ENCODE measurements at regions not wholly inside any gene's neighbourhood (a gene's known extent, or its start where the extent isn't known, plus 50 kb on each side); places are given as distances from the start of the nearest gene placed in this dataset.

DNA sequence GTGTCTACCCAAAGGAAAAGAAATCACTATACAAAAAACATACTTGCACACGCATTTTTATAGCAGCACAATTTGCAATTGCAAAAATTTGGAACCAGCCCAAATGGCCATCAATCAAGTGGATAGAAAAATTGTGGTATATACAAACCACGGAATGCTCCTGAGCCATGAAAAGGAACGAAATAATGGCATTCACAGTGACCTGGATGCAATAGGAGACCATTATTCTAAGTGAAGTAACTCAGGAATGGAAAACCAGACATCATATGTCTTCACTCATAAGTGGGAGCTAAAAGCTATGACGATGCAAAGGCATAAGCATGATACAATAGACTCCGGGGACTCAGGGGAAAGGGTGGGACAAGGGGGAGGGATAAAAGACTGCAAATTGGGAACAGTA lies 78.4 kb downstream of the ENC1 start:
- TF ChIP-seq, protein P1, sequence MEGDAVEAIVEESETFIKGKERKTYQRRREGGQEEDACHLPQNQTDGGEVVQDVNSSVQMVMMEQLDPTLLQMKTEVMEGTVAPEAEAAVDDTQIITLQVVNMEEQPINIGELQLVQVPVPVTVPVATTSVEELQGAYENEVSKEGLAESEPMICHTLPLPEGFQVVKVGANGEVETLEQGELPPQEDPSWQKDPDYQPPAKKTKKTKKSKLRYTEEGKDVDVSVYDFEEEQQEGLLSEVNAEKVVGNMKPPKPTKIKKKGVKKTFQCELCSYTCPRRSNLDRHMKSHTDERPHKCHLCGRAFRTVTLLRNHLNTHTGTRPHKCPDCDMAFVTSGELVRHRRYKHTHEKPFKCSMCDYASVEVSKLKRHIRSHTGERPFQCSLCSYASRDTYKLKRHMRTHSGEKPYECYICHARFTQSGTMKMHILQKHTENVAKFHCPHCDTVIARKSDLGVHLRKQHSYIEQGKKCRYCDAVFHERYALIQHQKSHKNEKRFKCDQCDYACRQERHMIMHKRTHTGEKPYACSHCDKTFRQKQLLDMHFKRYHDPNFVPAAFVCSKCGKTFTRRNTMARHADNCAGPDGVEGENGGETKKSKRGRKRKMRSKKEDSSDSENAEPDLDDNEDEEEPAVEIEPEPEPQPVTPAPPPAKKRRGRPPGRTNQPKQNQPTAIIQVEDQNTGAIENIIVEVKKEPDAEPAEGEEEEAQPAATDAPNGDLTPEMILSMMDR (IDR thresholded peaks at IDR 0.05; ENCODE audit: control extremely low read depth in 1 of 3, insufficient read depth in 1 of 3, low read depth in 1 of 3, low read length in 3 of 3), result no peak
- TF ChIP-seq KDM1A (IDR thresholded peaks at IDR 0.05; ENCODE audit: borderline replicate concordance, low read length), result no peak
- no peak for TF ChIP-seq CEBPB (IDR thresholded peaks at IDR 0.05; ENCODE audit: low read depth, low read length)
- TF ChIP-seq, protein P2, sequence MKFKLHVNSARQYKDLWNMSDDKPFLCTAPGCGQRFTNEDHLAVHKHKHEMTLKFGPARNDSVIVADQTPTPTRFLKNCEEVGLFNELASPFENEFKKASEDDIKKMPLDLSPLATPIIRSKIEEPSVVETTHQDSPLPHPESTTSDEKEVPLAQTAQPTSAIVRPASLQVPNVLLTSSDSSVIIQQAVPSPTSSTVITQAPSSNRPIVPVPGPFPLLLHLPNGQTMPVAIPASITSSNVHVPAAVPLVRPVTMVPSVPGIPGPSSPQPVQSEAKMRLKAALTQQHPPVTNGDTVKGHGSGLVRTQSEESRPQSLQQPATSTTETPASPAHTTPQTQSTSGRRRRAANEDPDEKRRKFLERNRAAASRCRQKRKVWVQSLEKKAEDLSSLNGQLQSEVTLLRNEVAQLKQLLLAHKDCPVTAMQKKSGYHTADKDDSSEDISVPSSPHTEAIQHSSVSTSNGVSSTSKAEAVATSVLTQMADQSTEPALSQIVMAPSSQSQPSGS (IDR thresholded peaks at IDR 0.05; ENCODE audit: low read length), result no peak
- no peak for TF ChIP-seq EP300 (IDR thresholded peaks at IDR 0.05; ENCODE audit: borderline replicate concordance in 1 of 2, low read depth in 2 of 2, low read length in 2 of 2)
- TF ChIP-seq SP4 (IDR thresholded peaks at IDR 0.05; ENCODE audit: low read length), result no peak
- TF ChIP-seq, protein P3, sequence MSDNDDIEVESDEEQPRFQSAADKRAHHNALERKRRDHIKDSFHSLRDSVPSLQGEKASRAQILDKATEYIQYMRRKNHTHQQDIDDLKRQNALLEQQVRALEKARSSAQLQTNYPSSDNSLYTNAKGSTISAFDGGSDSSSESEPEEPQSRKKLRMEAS (IDR thresholded peaks at IDR 0.05), result no peak
- TF ChIP-seq EZH2 (IDR thresholded peaks at IDR 0.05; ENCODE audit: low read depth, low read length, severe bottlenecking), result no peak
- TF ChIP-seq TBP (IDR thresholded peaks at IDR 0.05; ENCODE audit: low read depth, low read length), result no peak
